HG02759 (cell line): ENCODE measurements at regions not wholly inside any gene's neighbourhood (a gene's known extent, or its start where the extent isn't known, plus 50 kb on each side); places are given as distances from the start of the nearest gene placed in this dataset.
A peak's percentile ranks its signal among the peaks of the same experiment; 100 is the strongest.

Experiments used
- ATAC-seq: cut with Tn5 transposase; IDR thresholded peaks from one replicate; pipeline ENCODE4 v1.9.1; 2021; ENCODE audit warnings: mild to moderate bottlenecking, moderate library complexity; ENCODE audit not compliant: unreplicated experiment

GRCh38 chr14:25197885-25198284 lies 147.9 kb upstream of the STXBP6 start:
- ATAC-seq = no peak

- no peak for ATAC-seq
Observed at GRCh38 chr14:25180221-25180620, 130.3 kb upstream of the STXBP6 start.

GRCh38 chr14:25178255-25178654 lies 128.3 kb upstream of the STXBP6 start:
- ATAC-seq = no peak

- ATAC-seq = no peak
Observed at GRCh38 chr14:25150934-25151790, 101.2 kb upstream of the STXBP6 start.

- no peak for ATAC-seq
Observed at GRCh38 chr14:25150401-25150800, 100.5 kb upstream of the STXBP6 start.

DNA sequence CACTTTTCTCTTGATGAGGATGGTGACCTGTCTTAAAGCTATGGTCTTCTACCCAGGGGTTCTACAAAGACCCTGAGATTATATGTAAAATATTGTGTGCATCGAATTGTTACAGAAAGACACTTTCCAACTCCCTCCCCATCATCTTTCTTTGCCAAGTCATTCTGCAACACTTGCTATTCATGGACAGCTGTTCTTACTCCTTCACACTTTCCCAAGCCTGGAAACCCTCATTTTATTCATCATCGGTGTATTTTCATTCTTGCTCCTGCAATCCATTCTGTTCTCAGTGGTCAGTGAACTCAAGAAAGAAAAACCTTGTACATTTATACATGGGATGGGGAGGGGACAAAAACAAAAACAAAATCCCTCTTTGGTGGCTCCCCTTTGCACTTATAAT lies 90.5 kb upstream of the STXBP6 start:
- ATAC-seq = no peak

GRCh38 chr14:25136811-25137210 lies 86.9 kb upstream of the STXBP6 start:
- no peak for ATAC-seq

- no peak for ATAC-seq
Observed at GRCh38 chr14:25134184-25134583, 84.2 kb upstream of the STXBP6 start.

- peak; percentile 98 for ATAC-seq
Observed at GRCh38 chr14:25132732-25133422, 82.9 kb upstream of the STXBP6 start.

DNA sequence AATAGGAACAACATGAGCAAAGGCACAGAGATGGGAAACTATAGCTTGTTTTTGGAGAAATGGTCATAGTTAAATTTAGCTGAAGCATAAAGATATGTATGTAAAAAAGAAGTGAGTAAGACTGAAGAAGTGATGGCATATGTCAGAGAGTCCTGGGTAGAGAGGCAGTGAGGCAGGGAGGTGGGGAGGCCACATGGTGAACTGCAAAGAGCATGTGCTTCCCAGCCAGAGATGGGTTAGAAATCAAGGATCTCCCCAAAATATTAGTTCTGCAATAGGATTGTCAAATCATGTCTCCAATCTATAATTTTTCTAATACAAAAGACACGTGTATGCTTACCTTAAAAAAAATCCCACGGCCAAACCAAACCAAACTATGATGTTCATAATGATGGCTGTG lies 82.1 kb upstream of the STXBP6 start:
- ATAC-seq = no peak

DNA sequence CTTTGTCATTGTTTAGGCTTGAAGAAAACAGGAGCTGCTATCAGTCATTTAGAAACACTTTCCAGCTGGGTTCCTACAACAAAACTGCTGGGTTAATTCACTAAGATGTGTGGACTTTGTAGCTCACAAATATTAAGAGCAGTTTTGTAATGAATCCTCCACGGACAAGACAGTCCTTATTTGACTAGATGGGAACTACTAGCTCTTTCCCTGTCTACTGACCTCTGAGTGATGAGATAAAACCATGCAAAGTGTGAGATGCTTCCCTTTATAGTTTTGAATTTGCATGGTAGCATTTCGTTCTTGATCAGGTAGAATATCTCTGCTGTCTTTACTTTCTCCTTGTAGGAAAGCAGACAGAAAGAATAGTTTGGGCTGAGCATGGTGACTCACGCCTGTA lies 72.9 kb upstream of the STXBP6 start:
- ATAC-seq = peak; percentile 48

- ATAC-seq = no peak
Observed at GRCh38 chr14:25122211-25122610, 72.3 kb upstream of the STXBP6 start.

- no peak for ATAC-seq
Observed at GRCh38 chr14:25121337-25122129, 71.6 kb upstream of the STXBP6 start.

GRCh38 chr14:25120261-25120660 lies 70.3 kb upstream of the STXBP6 start:
- no peak for ATAC-seq

DNA sequence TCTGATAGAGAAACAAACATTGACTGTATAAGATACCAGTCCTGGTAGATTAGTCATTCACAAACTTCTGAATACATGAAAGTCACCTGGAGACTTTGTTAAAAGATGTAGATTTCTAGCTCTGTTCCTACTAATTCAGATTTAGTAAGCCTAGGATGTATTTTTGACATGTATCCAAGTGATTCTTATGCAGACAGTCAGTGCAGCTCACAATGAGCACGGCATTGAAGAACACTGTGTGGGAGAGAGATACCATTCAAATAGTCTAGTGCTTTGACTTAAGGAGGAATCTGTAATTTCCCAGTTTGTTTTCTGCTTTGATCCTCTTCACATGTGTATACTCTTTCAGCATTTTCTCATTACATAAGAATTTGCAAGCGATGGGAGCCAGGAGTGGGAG lies 68.7 kb upstream of the STXBP6 start:
- ATAC-seq = no peak

DNA sequence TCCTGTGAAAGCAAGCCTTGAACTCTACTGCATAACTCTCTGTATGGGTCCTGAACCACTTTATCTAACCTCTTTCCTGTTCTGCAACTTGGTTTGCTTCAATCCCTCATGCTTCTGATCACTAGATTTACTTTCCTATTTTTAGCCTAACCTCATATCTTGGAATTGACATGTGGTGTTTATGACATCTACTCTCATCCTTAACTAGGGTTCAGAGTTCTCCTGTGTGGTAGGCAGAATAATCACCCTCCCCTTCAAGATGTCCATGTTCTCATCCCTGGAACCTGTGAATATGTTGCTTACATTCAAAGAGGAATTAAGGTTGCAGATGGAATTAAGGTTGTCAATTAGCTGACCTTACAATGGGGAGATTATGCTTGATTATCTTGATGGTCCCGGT lies 67.4 kb upstream of the STXBP6 start:
- ATAC-seq = no peak

- ATAC-seq = no peak
Observed at GRCh38 chr14:25116607-25117006, 66.7 kb upstream of the STXBP6 start.

DNA sequence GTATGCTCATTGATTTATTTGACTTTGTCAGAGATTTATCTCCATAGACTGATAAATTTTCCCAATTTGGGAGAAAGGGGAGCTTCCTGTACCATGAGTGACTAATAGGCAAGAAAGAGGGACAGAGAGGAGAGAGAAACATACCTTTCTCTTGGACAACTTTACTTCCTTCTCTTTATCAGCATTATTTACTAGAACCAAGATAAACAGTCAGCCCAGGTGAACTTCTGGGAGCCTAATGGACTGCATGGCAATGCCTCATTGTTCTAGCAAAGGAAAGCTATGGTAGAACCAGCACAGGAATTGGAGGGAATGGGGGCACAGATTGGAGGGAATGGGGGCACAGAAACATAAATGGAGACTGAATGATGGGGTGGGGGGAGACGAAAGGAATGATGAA lies 63.4 kb upstream of the STXBP6 start:
- ATAC-seq = no peak

DNA sequence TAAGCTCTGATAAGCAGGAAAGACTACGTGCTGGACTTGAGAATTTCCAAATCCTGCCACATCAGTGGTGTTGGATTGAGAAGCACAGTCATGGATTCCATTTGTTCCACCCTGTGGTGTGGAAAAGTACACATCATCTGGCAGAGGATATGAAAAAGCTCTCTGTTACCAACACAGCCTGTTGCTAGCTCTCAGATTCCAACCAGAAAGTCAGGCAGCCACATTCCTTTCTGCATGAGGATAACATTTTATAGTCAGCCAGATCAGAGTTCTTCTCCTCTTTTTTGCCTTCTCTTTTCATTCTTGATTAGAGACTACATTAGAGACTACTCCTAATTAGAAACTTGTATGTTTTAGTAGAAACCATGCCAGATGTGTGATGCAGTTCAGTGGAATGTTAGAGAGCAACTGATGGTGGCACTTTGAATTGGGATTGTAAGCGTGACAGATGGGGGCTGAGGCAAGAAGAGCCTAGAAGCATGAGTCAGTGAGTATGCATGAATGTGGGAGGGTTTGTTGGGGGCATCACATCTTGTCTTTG lies 61.2 kb upstream of the STXBP6 start:
- no peak for ATAC-seq

DNA sequence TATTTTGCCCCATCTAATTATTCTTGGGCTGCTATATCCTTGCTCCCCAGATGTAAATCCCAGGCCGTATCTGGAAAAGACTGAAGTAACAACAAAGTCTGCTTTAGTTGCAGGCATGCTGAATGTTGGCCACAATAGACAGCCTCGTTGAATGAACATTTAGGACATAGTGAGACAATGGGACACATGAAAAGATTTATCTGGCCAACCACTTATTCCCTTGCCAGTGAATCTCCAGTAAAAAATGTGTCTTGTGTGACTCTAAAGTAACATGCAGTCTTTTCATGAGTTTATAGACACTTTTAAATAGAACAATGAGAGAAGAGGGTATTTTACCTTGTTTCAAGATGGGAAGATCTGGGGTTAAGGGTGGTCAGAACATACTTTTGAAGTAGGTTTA lies 60.2 kb upstream of the STXBP6 start:
- ATAC-seq = no peak

DNA sequence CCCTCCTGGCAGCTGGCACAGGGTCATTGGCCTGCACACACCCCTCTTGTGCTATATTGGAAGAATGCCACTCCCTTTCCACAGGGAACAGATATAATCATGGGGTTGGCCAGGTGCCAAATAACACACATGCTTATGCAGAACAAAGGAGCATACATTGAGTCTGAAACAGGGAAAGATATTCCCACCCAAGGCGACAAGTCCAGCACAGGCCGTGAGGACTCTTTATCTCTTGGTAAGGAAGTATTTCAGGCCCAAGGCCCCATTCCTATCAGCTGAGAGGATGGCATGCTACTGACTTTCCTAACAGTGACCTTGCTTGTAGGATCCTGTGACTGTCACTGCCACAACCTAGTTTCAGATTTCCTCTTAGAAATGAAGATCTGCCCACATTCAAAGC lies 59.0 kb upstream of the STXBP6 start:
- no peak for ATAC-seq
